PC-3 (cell line): ENCODE measurements at regions not wholly inside any gene's neighbourhood (a gene's known extent, or its start where the extent isn't known, plus 50 kb on each side); places are given as distances from the start of the nearest gene placed in this dataset.

ENCODE experiments used
- EZH2 ChIP-seq: fragments of 300-600 bp; sonication (generic); IDR thresholded peaks from one replicate; pipeline ENCODE4 v1.6.1; 2017; ENCODE audit warnings: antibody characterized with exemption, mild to moderate bottlenecking, low read length; ENCODE audit not compliant: unreplicated experiment
- TF ChIP-seq, protein P1 (sequence below): fragments of 300-600 bp; sonication (generic); conservative IDR thresholded peaks from 2 replicates; pipeline ENCODE4 v1.5.1; 2017; ENCODE audit warnings: antibody characterized with exemption, low read depth, mild to moderate bottlenecking, low read length

GRCh38 chr5:56498759-56499395 is 265.7 kb upstream of the ANKRD55 start:
- TF ChIP-seq, protein P1, sequence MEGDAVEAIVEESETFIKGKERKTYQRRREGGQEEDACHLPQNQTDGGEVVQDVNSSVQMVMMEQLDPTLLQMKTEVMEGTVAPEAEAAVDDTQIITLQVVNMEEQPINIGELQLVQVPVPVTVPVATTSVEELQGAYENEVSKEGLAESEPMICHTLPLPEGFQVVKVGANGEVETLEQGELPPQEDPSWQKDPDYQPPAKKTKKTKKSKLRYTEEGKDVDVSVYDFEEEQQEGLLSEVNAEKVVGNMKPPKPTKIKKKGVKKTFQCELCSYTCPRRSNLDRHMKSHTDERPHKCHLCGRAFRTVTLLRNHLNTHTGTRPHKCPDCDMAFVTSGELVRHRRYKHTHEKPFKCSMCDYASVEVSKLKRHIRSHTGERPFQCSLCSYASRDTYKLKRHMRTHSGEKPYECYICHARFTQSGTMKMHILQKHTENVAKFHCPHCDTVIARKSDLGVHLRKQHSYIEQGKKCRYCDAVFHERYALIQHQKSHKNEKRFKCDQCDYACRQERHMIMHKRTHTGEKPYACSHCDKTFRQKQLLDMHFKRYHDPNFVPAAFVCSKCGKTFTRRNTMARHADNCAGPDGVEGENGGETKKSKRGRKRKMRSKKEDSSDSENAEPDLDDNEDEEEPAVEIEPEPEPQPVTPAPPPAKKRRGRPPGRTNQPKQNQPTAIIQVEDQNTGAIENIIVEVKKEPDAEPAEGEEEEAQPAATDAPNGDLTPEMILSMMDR: no peak
- no peak for TF ChIP-seq EZH2
